Caco-2 (cell line): ENCODE measurements at regions not wholly inside any gene's neighbourhood (a gene's known extent, or its start where the extent isn't known, plus 50 kb on each side); places are given as distances from the start of the nearest gene placed in this dataset.

ENCODE experiments used
- BruUV-seq: library from RNA; stranded (reverse); fragments of 400-500 nt; replicated peaks from 2 replicates; lab custom pipeline; 2021; lab: Mats Ljungman, UMichigan
- CTCF ChIA-PET: fragments of 300-600 bp; sonication (Branson Sonifier 250); formaldehyde crosslinking; loops from one replicate; lab custom pipeline; 2022; ENCODE audit warnings: antibody characterized with exemption; lab: Charles Lee
- POLR2A ChIA-PET: fragments of 300-600 bp; sonication (Branson Sonifier 250); formaldehyde crosslinking; loops from one replicate; lab custom pipeline; 2022; ENCODE audit warnings: antibody characterized with exemption; lab: Charles Lee
- DNase-seq, 2 experiments: peaks; one replicate each; pipeline versions ENCODE4 v3.0.0 to v3.0.0-alpha.2; 2020 to 2022
- H3K27me3 ChIP-seq: replicated peaks from 2 replicates; pipeline ENCODE4 v1.6.0; 2011; ENCODE audit warnings: low read length; ENCODE audit not compliant: control insufficient read depth, insufficient read depth
- H3K36me3 ChIP-seq: 2 replicates; pipeline ENCODE4 v1.5.1; 2011; ENCODE audit warnings: low read length; ENCODE audit not compliant: control insufficient read depth, insufficient read depth
- H3K4me1 ChIP-seq: fragments of 250-450 bp; sonication (Bioruptor Pico); 2 replicates; pipeline ENCODE4 v1.5.1; 2020; ENCODE audit warnings: mild to moderate bottlenecking
- H3K4me3 ChIP-seq: 2 replicates; pipeline ENCODE4 v1.5.1; 2011; ENCODE audit warnings: low read depth, mild to moderate bottlenecking, control low read depth, low read length
- H3K9me3 ChIP-seq: fragments of 250-450 bp; sonication (Bioruptor Pico); 2 replicates; pipeline ENCODE4 v1.5.1; 2020; ENCODE audit warnings: mild to moderate bottlenecking, moderate library complexity
- H3K27ac Mint-ChIP-seq: one replicate; pipeline ENCODE4 v1.8.0; 2022; ENCODE audit warnings: mixed read lengths; ENCODE audit not compliant: unreplicated experiment
- H3K27me3 Mint-ChIP-seq: one replicate; pipeline ENCODE4 v1.8.0; 2022; ENCODE audit warnings: mixed read lengths; ENCODE audit not compliant: insufficient read depth, unreplicated experiment
- H3K36me3 Mint-ChIP-seq: one replicate; pipeline ENCODE4 v1.8.0; 2022; ENCODE audit warnings: mild to moderate bottlenecking, mixed read lengths; ENCODE audit not compliant: insufficient read depth, unreplicated experiment
- H3K4me1 Mint-ChIP-seq: one replicate; pipeline ENCODE4 v1.8.0; 2022; ENCODE audit warnings: low read depth, mixed read lengths; ENCODE audit not compliant: unreplicated experiment
- H3K4me3 Mint-ChIP-seq: one replicate; pipeline ENCODE4 v1.8.0; 2022; ENCODE audit warnings: mild to moderate bottlenecking, moderate library complexity, mixed read lengths; ENCODE audit not compliant: unreplicated experiment
- H3K9me3 Mint-ChIP-seq: one replicate; pipeline ENCODE4 v1.8.0; 2022; ENCODE audit warnings: mixed read lengths; ENCODE audit not compliant: unreplicated experiment
- intact Hi-C: fragments of 100-400 bp; cut with micrococcal nuclease; formaldehyde crosslinking; loops from one replicate; pipeline ENCODE4 v1.10.0; 2022; ENCODE audit not compliant: unreplicated experiment
- TF ChIP-seq, protein P1 (sequence below), 2 experiments: fragments of 200-600 bp in 1 of 2; IDR thresholded peaks; 1 replicate in 1 of 2; 2 replicates in 1 of 2; pipeline versions ENCODE4 v1.5.1 to v1.8.0; 2011 to 2022; ENCODE audit warnings: antibody characterized with exemption in 1 of 2, control low read depth in 1 of 2, inconsistent platforms in 1 of 2, low read depth in 1 of 2, low read length in 1 of 2, mild to moderate bottlenecking in 1 of 2, moderate library complexity in 1 of 2; ENCODE audit not compliant: insufficient read depth in 1 of 2, severe bottlenecking in 1 of 2, unreplicated experiment in 1 of 2

GRCh38 chr4:127533028-127533700 lies 99.6 kb upstream of the INTU start:
- BruUV-seq, result no TSS peak
- Mint-ChIP-seq H3K4me3 (no peak overlapping the region), H3K27ac (no peak overlapping the region), H3K27me3 (no peaks in the 10 kb centered on the region), H3K9me3 (no peaks in the 10 kb centered on the region), H3K36me3 (no peaks in the 10 kb centered on the region), H3K4me1 (no peaks in the 10 kb centered on the region)
- H3K36me3 ChIP-seq, result no peaks in the 10 kb centered on the region
- CTCF ChIA-PET, result no interaction called here
- H3K4me3 ChIP-seq, result no peak overlapping the region
- TF ChIP-seq, protein P1, sequence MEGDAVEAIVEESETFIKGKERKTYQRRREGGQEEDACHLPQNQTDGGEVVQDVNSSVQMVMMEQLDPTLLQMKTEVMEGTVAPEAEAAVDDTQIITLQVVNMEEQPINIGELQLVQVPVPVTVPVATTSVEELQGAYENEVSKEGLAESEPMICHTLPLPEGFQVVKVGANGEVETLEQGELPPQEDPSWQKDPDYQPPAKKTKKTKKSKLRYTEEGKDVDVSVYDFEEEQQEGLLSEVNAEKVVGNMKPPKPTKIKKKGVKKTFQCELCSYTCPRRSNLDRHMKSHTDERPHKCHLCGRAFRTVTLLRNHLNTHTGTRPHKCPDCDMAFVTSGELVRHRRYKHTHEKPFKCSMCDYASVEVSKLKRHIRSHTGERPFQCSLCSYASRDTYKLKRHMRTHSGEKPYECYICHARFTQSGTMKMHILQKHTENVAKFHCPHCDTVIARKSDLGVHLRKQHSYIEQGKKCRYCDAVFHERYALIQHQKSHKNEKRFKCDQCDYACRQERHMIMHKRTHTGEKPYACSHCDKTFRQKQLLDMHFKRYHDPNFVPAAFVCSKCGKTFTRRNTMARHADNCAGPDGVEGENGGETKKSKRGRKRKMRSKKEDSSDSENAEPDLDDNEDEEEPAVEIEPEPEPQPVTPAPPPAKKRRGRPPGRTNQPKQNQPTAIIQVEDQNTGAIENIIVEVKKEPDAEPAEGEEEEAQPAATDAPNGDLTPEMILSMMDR (IDR thresholded peaks at IDR 0.05; ENCODE audit: insufficient read depth in 1 of 2, low read depth in 1 of 2, low read length in 1 of 2, severe bottlenecking in 1 of 2, unreplicated experiment in 1 of 2), result no peak
- H3K27me3 ChIP-seq, result no peaks in the 10 kb centered on the region
- H3K4me1 ChIP-seq, result no peaks in the 10 kb centered on the region
- no peak for DNase-seq
- POLR2A ChIA-PET, result no interaction called here
- intact Hi-C loops, result no loop called here
- H3K9me3 ChIP-seq, result no peaks in the 10 kb centered on the region

GRCh38 chr4:127534041-127534825 lies 98.5 kb upstream of the INTU start:
- no TSS peak for BruUV-seq
- no peak overlapping the region for H3K4me3 ChIP-seq
- no peaks in the 10 kb centered on the region for H3K9me3 ChIP-seq
- H3K36me3 Mint-ChIP-seq, result no peaks in the 10 kb centered on the region
- POLR2A ChIA-PET, result no interaction called here
- no peak overlapping the region for H3K4me3 Mint-ChIP-seq
- no peaks in the 10 kb centered on the region for H3K36me3 ChIP-seq
- no peak for DNase-seq
- H3K4me1 ChIP-seq, result no peaks in the 10 kb centered on the region
- no peaks in the 10 kb centered on the region for H3K27me3 ChIP-seq
- H3K9me3 Mint-ChIP-seq, result no peaks in the 10 kb centered on the region
- no peaks in the 10 kb centered on the region for H3K27me3 Mint-ChIP-seq
- no peak overlapping the region for H3K27ac Mint-ChIP-seq
- intact Hi-C loops, result no loop called here
- no peaks in the 10 kb centered on the region for H3K4me1 Mint-ChIP-seq
- CTCF ChIA-PET, result no interaction called here
- TF ChIP-seq, protein P1 (IDR thresholded peaks at IDR 0.05; ENCODE audit: insufficient read depth in 1 of 2, low read depth in 1 of 2, low read length in 1 of 2, severe bottlenecking in 1 of 2, unreplicated experiment in 1 of 2), result no peak

- Mint-ChIP-seq H3K4me1 (no peaks in the 10 kb centered on the region), H3K4me3 (no peak overlapping the region), H3K27me3 (peaks cover 3% of the 10 kb centered on the region), H3K9me3 (no peaks in the 10 kb centered on the region), H3K27ac (no peak overlapping the region), H3K36me3 (no peaks in the 10 kb centered on the region)
- H3K4me1 ChIP-seq, result no peaks in the 10 kb centered on the region
- no peaks in the 10 kb centered on the region for H3K36me3 ChIP-seq
- TF ChIP-seq, protein P1 (IDR thresholded peaks at IDR 0.05; ENCODE audit: insufficient read depth in 1 of 2, low read depth in 1 of 2, low read length in 1 of 2, severe bottlenecking in 1 of 2, unreplicated experiment in 1 of 2), result no peak
- no peak for DNase-seq
- no peak overlapping the region for H3K4me3 ChIP-seq
- no peaks in the 10 kb centered on the region for H3K27me3 ChIP-seq
- ChIA-PET CTCF (interaction anchor here (0.7 kb wide), 2 partner anchors 194 to 503 kb away, joined by 6 to 8 read pairs; no protein-coding TSS in a partner anchor), POLR2A (no interaction called here)
- H3K9me3 ChIP-seq, result no peaks in the 10 kb centered on the region
- intact Hi-C loops, result loop anchor here (1.0 kb wide), 1 partner anchor 49 kb away; no protein-coding TSS in a partner anchor
- BruUV-seq, result no TSS peak
Measured at GRCh38 chr4:127538016-127538415, 94.7 kb upstream of the INTU start.
